ENCODE measurements at regions not wholly inside any gene's neighbourhood (a gene's known extent, or its start where the extent isn't known, plus 50 kb on each side); places are given as distances from the start of the nearest gene placed in this dataset.
"Not testable (repeated sequence)": the region's sequence is repeated elsewhere in the genome, so short reads cannot be mapped to it uniquely, and the experiment has no call there.

GRCh38 chr4:107391630-107392028 is 328.4 kb downstream of the PAPSS1 start:
- DNase-seq (ENCODE audit: low read depth), result no peak

GRCh38 chr4:107391009-107391629 is 328.9 kb downstream of the PAPSS1 start:
- no peak for DNase-seq (ENCODE audit: low read depth)

GRCh38 chr4:107389965-107390364 is 330.1 kb downstream of the PAPSS1 start:
- DNase-seq (ENCODE audit: low read depth), result no peak

GRCh38 chr4:107388736-107389274 is 331.2 kb downstream of the PAPSS1 start:
- no peak for DNase-seq (ENCODE audit: low read depth)

GRCh38 chr4:107380836-107381438 is 339.1 kb downstream of the PAPSS1 start:
- no peak for DNase-seq (ENCODE audit: low read depth)

GRCh38 chr4:107380190-107380589 is 339.8 kb downstream of the PAPSS1 start:
- DNase-seq (ENCODE audit: low read depth), result peak; percentile 25

GRCh38 chr4:107379054-107379869 is 340.8 kb downstream of the PAPSS1 start:
- DNase-seq (ENCODE audit: low read depth), result peak; percentile 32

- DNase-seq (ENCODE audit: low read depth), result no peak
Observed at GRCh38 chr4:107376293-107376692, 340.2 kb upstream of the DKK2 start.

GRCh38 chr4:107366900-107367299 is 330.8 kb upstream of the DKK2 start:
- no peak for DNase-seq (ENCODE audit: low read depth)

GRCh38 chr4:107366016-107366735 is 330.1 kb upstream of the DKK2 start:
- no peak for DNase-seq (ENCODE audit: low read depth)

GRCh38 chr4:107363125-107363524 is 327.0 kb upstream of the DKK2 start:
- no peak for DNase-seq (ENCODE audit: low read depth)

- no peak for DNase-seq (ENCODE audit: low read depth)
Observed at GRCh38 chr4:107359208-107359607, 323.1 kb upstream of the DKK2 start.

- DNase-seq (ENCODE audit: low read depth), result peak; percentile 40
Observed at GRCh38 chr4:107354304-107354703, 318.2 kb upstream of the DKK2 start.

GRCh38 chr4:107351196-107351595 is 315.1 kb upstream of the DKK2 start:
- DNase-seq (ENCODE audit: low read depth), result no peak

- no peak for DNase-seq (ENCODE audit: low read depth)
Observed at GRCh38 chr4:107349732-107350131, 313.6 kb upstream of the DKK2 start.

GRCh38 chr4:107349266-107349665 is 313.2 kb upstream of the DKK2 start:
- peak; percentile 66 for DNase-seq (ENCODE audit: low read depth)

GRCh38 chr4:107348188-107349050 is 312.3 kb upstream of the DKK2 start:
- DNase-seq (ENCODE audit: low read depth), result no peak

- DNase-seq (ENCODE audit: low read depth), result no peak
Observed at GRCh38 chr4:107333518-107333917, 297.4 kb upstream of the DKK2 start.

- not testable (repeated sequence) for DNase-seq (ENCODE audit: low read depth)
Observed at GRCh38 chr4:107332656-107333055, 296.5 kb upstream of the DKK2 start.

- no peak for DNase-seq (ENCODE audit: low read depth)
Observed at GRCh38 chr4:107330916-107331315, 294.8 kb upstream of the DKK2 start.

GRCh38 chr4:107319386-107319785 is 283.3 kb upstream of the DKK2 start:
- DNase-seq (ENCODE audit: low read depth), result no peak
